Fibroblast of pulmonary artery (primary cell): ENCODE measurements at regions not wholly inside any gene's neighbourhood (a gene's known extent, or its start where the extent isn't known, plus 50 kb on each side); places are given as distances from the start of the nearest gene placed in this dataset.

ENCODE experiments used
- DNase-seq: peaks from one replicate; pipeline ENCODE4 v3.0.0-alpha.2; 2010; ENCODE audit warnings: low read depth
- H3K4me3 ChIP-seq: replicated peaks from 2 replicates; pipeline ENCODE4 v1.5.1; 2011; ENCODE audit warnings: low read depth, mild to moderate bottlenecking, control low read depth, low read length, moderate library complexity
- CTCF ChIP-seq: IDR thresholded peaks from 2 replicates; pipeline ENCODE4 v1.5.1; 2011; ENCODE audit warnings: mild to moderate bottlenecking, control low read depth, low read length, inconsistent platforms; ENCODE audit errors: missing control alignments

DNA sequence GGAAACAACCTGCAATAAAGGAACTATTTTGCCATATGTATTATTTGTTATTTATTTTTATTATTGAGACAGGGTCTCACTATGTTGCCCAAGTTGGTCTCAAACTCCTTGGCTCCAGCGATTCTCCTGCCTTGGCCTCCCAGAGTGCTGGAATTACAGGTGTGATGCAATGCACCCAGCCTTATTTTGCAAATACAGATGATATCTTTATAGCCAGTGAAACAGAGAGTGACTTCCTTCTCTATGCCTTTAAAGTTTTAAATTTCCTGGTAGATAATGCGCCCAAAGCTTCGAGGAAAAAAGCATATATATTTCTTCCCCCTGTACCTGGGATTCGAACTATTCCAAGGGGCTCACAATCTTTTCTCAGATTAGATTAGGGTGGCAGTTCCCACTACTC lies 601.1 kb upstream of the HTR2C start:
- no peak overlapping the region for H3K4me3 ChIP-seq
- no peak for DNase-seq
- no peak for TF ChIP-seq CTCF

GRCh38 chrX:113980953-113981352 lies 602.9 kb upstream of the HTR2C start:
- no peak for TF ChIP-seq CTCF
- no peak for DNase-seq
- H3K4me3 ChIP-seq, result no peak overlapping the region

GRCh38 chrX:113977887-113978286 lies 606.0 kb upstream of the HTR2C start:
- no peak for TF ChIP-seq CTCF
- no peak overlapping the region for H3K4me3 ChIP-seq
- no peak for DNase-seq

DNA sequence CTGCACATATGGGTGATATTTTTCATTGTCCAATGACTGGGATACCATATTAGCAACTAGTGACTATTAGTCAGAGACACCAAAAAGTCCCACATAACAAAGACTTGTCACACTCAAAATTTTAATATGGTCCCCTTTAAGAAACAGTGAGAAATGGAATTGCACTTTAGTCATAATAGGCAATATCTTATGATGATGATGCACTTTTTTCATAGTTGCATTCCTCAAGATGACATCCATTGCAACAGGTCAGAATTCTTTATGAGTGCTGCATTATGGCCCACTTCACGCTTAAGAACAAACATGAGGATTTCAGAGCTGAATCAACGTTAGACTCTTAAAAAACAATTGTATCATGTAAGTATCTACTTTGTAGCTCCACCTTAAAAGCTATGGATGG lies 608.4 kb upstream of the HTR2C start:
- DNase-seq, result no peak
- no peak overlapping the region for H3K4me3 ChIP-seq
- no peak for TF ChIP-seq CTCF

DNA sequence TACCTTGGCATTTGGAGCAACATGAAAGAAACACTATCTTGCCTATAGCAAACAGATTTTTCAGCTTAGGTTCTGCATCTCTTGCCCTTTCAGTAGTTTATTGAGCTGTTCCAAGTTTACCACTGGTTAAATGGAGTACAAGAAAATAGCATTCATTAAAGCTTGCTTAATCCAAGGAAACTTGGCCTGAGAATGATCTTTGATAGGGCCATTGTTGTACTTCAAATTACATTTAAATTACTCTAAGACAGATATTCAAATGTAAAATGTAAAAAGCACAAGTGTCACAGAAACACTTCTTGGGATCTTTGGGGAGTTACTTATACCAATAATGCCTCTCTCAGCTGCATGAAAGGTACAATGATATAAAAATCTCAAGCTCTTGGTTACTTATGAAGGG lies 609.0 kb upstream of the HTR2C start:
- no peak for DNase-seq
- TF ChIP-seq CTCF, result no peak
- H3K4me3 ChIP-seq, result no peak overlapping the region

GRCh38 chrX:113973706-113974105 lies 610.2 kb upstream of the HTR2C start:
- no peak for DNase-seq
- no peak for TF ChIP-seq CTCF
- H3K4me3 ChIP-seq, result no peak overlapping the region

- no peak overlapping the region for H3K4me3 ChIP-seq
- DNase-seq, result no peak
- TF ChIP-seq CTCF, result no peak
Observed at GRCh38 chrX:113966791-113967190, 617.1 kb upstream of the HTR2C start.
